GM12873 (cell line): ENCODE measurements at regions not wholly inside any gene's neighbourhood (a gene's known extent, or its start where the extent isn't known, plus 50 kb on each side); places are given as distances from the start of the nearest gene placed in this dataset.

Source experiments
- CTCF ChIP-seq: IDR thresholded peaks from 2 replicates; pipeline ENCODE4 v1.5.1; 2012; ENCODE audit warnings: low read depth, mild to moderate bottlenecking, moderate library complexity, low read length, control low read depth; ENCODE audit not compliant: insufficient read depth; ENCODE audit errors: missing control alignments

DNA sequence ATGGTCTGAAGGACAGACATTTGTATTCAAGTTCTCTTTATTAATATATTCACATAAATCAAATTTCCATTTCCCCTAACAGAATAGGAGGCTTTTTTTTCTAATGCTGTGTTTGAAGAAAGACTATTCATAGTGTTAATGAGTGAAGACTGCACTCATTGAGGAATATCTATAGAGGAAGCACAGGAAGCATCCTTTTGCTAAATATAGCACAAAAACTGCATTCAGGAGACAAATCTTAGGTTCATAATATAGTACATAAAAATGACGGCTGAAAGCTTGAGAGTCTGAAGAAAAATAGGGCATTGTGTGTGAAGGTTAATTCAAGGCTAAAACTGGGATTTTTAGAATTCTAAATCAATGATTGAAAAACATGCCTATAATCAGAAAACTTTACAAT lies 50.4 kb upstream of the ANKRD50 start:
- TF ChIP-seq CTCF: no peak
